Endothelial cell (in vitro differentiated cells): ENCODE measurements at regions not wholly inside any gene's neighbourhood (a gene's known extent, or its start where the extent isn't known, plus 50 kb on each side); places are given as distances from the start of the nearest gene placed in this dataset.

Experiments
- DNase-seq: peaks from one replicate; pipeline ENCODE4 v3.0.0; 2021; ENCODE audit warnings: low spot score
- H3K27ac Mint-ChIP-seq: one replicate; pipeline ENCODE4 v1.8.0; 2021; ENCODE audit warnings: mixed read lengths, inconsistent platforms; ENCODE audit not compliant: unreplicated experiment
- H3K27me3 Mint-ChIP-seq: one replicate; pipeline ENCODE4 v1.8.0; 2021; ENCODE audit warnings: mild to moderate bottlenecking, moderate library complexity, mixed read lengths, inconsistent platforms; ENCODE audit not compliant: unreplicated experiment
- H3K36me3 Mint-ChIP-seq: one replicate; pipeline ENCODE4 v1.8.0; 2021; ENCODE audit warnings: mild to moderate bottlenecking, low read depth, mixed read lengths, inconsistent platforms; ENCODE audit not compliant: unreplicated experiment
- H3K4me1 Mint-ChIP-seq: one replicate; pipeline ENCODE4 v1.8.0; 2021; ENCODE audit warnings: mild to moderate bottlenecking, mixed read lengths, inconsistent platforms; ENCODE audit not compliant: unreplicated experiment
- H3K4me3 Mint-ChIP-seq: one replicate; pipeline ENCODE4 v1.8.0; 2021; ENCODE audit warnings: mild to moderate bottlenecking, mixed read lengths, inconsistent platforms; ENCODE audit not compliant: unreplicated experiment
- H3K9me3 Mint-ChIP-seq: one replicate; pipeline ENCODE4 v1.8.0; 2021; ENCODE audit warnings: mixed read lengths, inconsistent platforms; ENCODE audit not compliant: unreplicated experiment
- CTCF ChIP-seq: fragments of 200-600 bp; sonication (generic); IDR thresholded peaks from one replicate; pipeline ENCODE4 v1.5.0; 2021; ENCODE audit warnings: antibody characterized with exemption; ENCODE audit not compliant: unreplicated experiment

- Mint-ChIP-seq H3K4me3 (no peak overlapping the region), H3K27ac (no peak overlapping the region), H3K4me1 (no peaks in the 10 kb centered on the region), H3K36me3 (no peaks in the 10 kb centered on the region), H3K27me3 (no peaks in the 10 kb centered on the region), H3K9me3 (peaks cover 6% of the 10 kb centered on the region)
- no peak for DNase-seq
- no peak for TF ChIP-seq CTCF
Measured at GRCh38 chr16:6977916-6978315, 354.7 kb upstream of the RBFOX1 start.

GRCh38 chr16:6977291-6977690 lies 355.4 kb upstream of the RBFOX1 start:
- no peak overlapping the region for H3K4me3 Mint-ChIP-seq
- no peak for DNase-seq
- H3K4me1 Mint-ChIP-seq, result no peaks in the 10 kb centered on the region
- H3K9me3 Mint-ChIP-seq, result peaks cover 11% of the 10 kb centered on the region
- no peaks in the 10 kb centered on the region for H3K27me3 Mint-ChIP-seq
- H3K36me3 Mint-ChIP-seq, result no peaks in the 10 kb centered on the region
- no peak for TF ChIP-seq CTCF
- no peak overlapping the region for H3K27ac Mint-ChIP-seq

GRCh38 chr16:6976716-6977115 lies 355.9 kb upstream of the RBFOX1 start:
- no peak for DNase-seq
- H3K27ac Mint-ChIP-seq, result no peak overlapping the region
- no peak overlapping the region for H3K4me3 Mint-ChIP-seq
- peaks cover 13% of the 10 kb centered on the region for H3K9me3 Mint-ChIP-seq
- H3K27me3 Mint-ChIP-seq, result no peaks in the 10 kb centered on the region
- TF ChIP-seq CTCF, result no peak
- no peaks in the 10 kb centered on the region for H3K4me1 Mint-ChIP-seq
- no peaks in the 10 kb centered on the region for H3K36me3 Mint-ChIP-seq

GRCh38 chr16:6970171-6970857 lies 362.3 kb upstream of the RBFOX1 start:
- TF ChIP-seq CTCF, result no peak
- Mint-ChIP-seq H3K27ac (no peak overlapping the region), H3K4me3 (no peak overlapping the region), H3K27me3 (peaks cover 4% of the 10 kb centered on the region), H3K9me3 (peaks cover 41% of the 10 kb centered on the region), H3K36me3 (peaks cover 20% of the 10 kb centered on the region), H3K4me1 (no peaks in the 10 kb centered on the region)
- DNase-seq, result no peak

GRCh38 chr16:6969594-6969993 lies 363.1 kb upstream of the RBFOX1 start:
- no peak overlapping the region for H3K4me3 Mint-ChIP-seq
- TF ChIP-seq CTCF, result no peak
- peaks cover 4% of the 10 kb centered on the region for H3K27me3 Mint-ChIP-seq
- H3K9me3 Mint-ChIP-seq, result peaks cover 42% of the 10 kb centered on the region
- no peaks in the 10 kb centered on the region for H3K4me1 Mint-ChIP-seq
- peaks cover 20% of the 10 kb centered on the region for H3K36me3 Mint-ChIP-seq
- no peak for DNase-seq
- no peak overlapping the region for H3K27ac Mint-ChIP-seq
